WTC11 (cell line): ENCODE measurements at regions not wholly inside any gene's neighbourhood (a gene's known extent, or its start where the extent isn't known, plus 50 kb on each side); places are given as distances from the start of the nearest gene placed in this dataset.

ENCODE experiments used
- GRHL2 ChIP-seq: fragments of 250-450 bp; sonication (Bioruptor Pico); IDR thresholded peaks from 2 replicates; pipeline ENCODE4 v1.8.0; 2022; ENCODE audit warnings: mild to moderate bottlenecking, moderate library complexity; ENCODE audit not compliant: insufficient replicate concordance, severe bottlenecking
- NFYB ChIP-seq: sonication (generic); formaldehyde crosslinking; conservative IDR thresholded peaks from 2 replicates; pipeline ENCODE4 v1.8.0; 2022; ENCODE audit warnings: low read depth, missing genetic modification reagents
- NR1H2 ChIP-seq: sonication (generic); formaldehyde crosslinking; IDR thresholded peaks from 2 replicates; pipeline ENCODE4 v1.9.0; 2021; ENCODE audit warnings: mild to moderate bottlenecking, moderate library complexity, missing genetic modification reagents
- ZNF121 ChIP-seq: sonication (generic); formaldehyde crosslinking; IDR thresholded peaks from 2 replicates; pipeline ENCODE4 v1.8.0; 2023; ENCODE audit warnings: missing genetic modification reagents
- TF ChIP-seq, protein P1 (sequence below): fragments of 250-450 bp; sonication (Bioruptor Pico); IDR thresholded peaks from 2 replicates; pipeline ENCODE4 v1.9.0; 2021; ENCODE audit warnings: mild to moderate bottlenecking

DNA sequence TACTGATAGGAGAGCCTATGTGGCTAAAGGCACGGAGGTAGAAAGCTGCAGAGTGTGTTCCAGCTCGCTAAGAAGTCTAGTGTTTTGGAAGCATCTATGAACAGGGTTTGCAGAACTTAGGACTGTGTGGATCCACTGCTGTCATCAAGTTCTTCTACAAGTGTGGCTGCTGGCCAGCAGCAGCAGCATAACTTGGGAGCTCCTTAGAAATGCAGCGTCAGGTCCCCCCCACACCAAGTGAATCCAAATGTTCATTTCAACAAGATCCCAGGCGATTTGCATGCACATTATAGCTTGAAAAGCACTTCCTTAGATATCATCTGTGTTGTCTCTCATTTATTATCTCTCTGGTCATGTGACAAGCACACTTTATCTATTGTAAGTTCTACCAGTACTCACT is 131.9 kb upstream of the SHISA6 start:
- TF ChIP-seq NR1H2 (CRISPR knock-in tag) = no peak
- TF ChIP-seq, protein P1, sequence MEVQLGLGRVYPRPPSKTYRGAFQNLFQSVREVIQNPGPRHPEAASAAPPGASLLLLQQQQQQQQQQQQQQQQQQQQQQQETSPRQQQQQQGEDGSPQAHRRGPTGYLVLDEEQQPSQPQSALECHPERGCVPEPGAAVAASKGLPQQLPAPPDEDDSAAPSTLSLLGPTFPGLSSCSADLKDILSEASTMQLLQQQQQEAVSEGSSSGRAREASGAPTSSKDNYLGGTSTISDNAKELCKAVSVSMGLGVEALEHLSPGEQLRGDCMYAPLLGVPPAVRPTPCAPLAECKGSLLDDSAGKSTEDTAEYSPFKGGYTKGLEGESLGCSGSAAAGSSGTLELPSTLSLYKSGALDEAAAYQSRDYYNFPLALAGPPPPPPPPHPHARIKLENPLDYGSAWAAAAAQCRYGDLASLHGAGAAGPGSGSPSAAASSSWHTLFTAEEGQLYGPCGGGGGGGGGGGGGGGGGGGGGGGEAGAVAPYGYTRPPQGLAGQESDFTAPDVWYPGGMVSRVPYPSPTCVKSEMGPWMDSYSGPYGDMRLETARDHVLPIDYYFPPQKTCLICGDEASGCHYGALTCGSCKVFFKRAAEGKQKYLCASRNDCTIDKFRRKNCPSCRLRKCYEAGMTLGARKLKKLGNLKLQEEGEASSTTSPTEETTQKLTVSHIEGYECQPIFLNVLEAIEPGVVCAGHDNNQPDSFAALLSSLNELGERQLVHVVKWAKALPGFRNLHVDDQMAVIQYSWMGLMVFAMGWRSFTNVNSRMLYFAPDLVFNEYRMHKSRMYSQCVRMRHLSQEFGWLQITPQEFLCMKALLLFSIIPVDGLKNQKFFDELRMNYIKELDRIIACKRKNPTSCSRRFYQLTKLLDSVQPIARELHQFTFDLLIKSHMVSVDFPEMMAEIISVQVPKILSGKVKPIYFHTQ = no peak
- TF ChIP-seq GRHL2 (CRISPR knock-in tag) = no peak
- TF ChIP-seq NFYB = no peak
- TF ChIP-seq ZNF121 = no peak
